Lung (tissue), 11 donors: ENCODE measurements at regions not wholly inside any gene's neighbourhood (a gene's known extent, or its start where the extent isn't known, plus 50 kb on each side); places are given as distances from the start of the nearest gene placed in this dataset.

Experiments used
- ATAC-seq: fragments of 200-7000 bp; cut with Tn5 transposase; one replicate; pipeline ENCODE4 v1.9.1; 2020; ENCODE audit warnings: moderate number of reproducible peaks; ENCODE audit not compliant: insufficient read depth, low FRiP score
- DNase-seq, 3 donors: peaks; one replicate each; pipeline ENCODE4 v3.0.0-alpha.2; 2013 to 2017
- H3K27ac ChIP-seq, 2 donors: one replicate each; pipeline ENCODE4 v1.5.1; 2013; ENCODE audit warnings: mild to moderate bottlenecking in 2 of 2, moderate library complexity in 2 of 2, control low read depth in 1 of 2, inconsistent platforms in 1 of 2, low read depth in 1 of 2, low read length in 1 of 2
- H3K27me3 ChIP-seq, 3 donors: one replicate each; pipeline ENCODE4 v1.5.1; 2013; ENCODE audit warnings: low read length in 2 of 3; ENCODE audit not compliant: control insufficient read depth in 3 of 3, insufficient read depth in 3 of 3
- H3K36me3 ChIP-seq, 4 donors: one replicate each; pipeline ENCODE4 v1.5.1; 2013; ENCODE audit warnings: low read length in 4 of 4, mild to moderate bottlenecking in 1 of 4, moderate library complexity in 1 of 4; ENCODE audit not compliant: control insufficient read depth in 4 of 4, insufficient read depth in 4 of 4
- H3K4me1 ChIP-seq, 5 donors: one replicate each; pipeline ENCODE4 v1.5.1; 2013; ENCODE audit warnings: low read length in 5 of 5, mild to moderate bottlenecking in 2 of 5, moderate library complexity in 1 of 5; ENCODE audit not compliant: control insufficient read depth in 5 of 5, insufficient read depth in 5 of 5
- H3K4me3 ChIP-seq: one replicate; pipeline ENCODE4 v1.5.1; 2013; ENCODE audit warnings: mild to moderate bottlenecking, control low read depth, moderate library complexity
- H3K9ac ChIP-seq, 2 donors: one replicate each; pipeline ENCODE4 v1.5.1; 2013; ENCODE audit warnings: low read length in 2 of 2, control low read depth in 1 of 2; ENCODE audit not compliant: insufficient read depth in 1 of 2
- H3K9me3 ChIP-seq, 4 donors: one replicate each; pipeline ENCODE4 v1.5.1; 2013; ENCODE audit warnings: low read length in 3 of 4, mild to moderate bottlenecking in 1 of 4, moderate library complexity in 1 of 4; ENCODE audit not compliant: control insufficient read depth in 4 of 4, insufficient read depth in 3 of 4
- WGBS, 2 donors: extraction: QIAGEN DNeasy Blood & Tissue Kit; methylation state at CpG; one replicate each; pipeline ENCODE4 v1.1.7; 2013; 5-methylcytosine and 5-hydroxymethylcytosine counted together
- TF ChIP-seq, protein P1 (sequence below): IDR thresholded peaks from 2 replicates; pipeline ENCODE4 v1.5.1; 2012; ENCODE audit warnings: mild to moderate bottlenecking; ENCODE audit errors: control extremely low read depth, extremely low read depth
- donor health status: control.
- donor health status: control.
- donor health status: Bipolar disorder and iron deficiency.
- donor health status: healthy.
- donor health status: DM: yes; HTN: yes; CAD: no.

DNA sequence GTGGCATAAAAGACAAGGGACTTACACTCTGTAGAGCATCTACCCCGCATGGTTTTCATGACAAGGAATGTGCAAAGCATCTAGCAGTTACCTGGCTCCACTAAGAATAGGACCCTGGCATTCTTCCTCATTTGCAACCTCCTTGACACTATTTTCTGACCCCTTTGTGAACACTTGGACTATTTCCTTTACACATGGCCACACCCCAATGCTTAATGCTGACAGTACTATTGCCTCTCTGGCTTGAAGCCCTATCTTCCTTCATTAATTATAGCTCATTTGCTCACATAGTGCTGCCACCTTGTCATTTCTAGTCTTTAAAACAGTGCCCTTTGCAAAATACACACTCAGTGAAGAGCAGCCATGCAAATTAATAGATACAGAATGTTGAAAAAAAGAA, 226.3 kb upstream of the VCX3A start:
- Histone ChIP-seq H3K27me3 (peaks cover 0 to 15% (median 0%) of the 10 kb centered on the region in 3 donors), H3K9ac (no peak overlapping the region), H3K4me1 (no peaks in the 10 kb centered on the region), H3K9me3 (no peaks in the 10 kb centered on the region), H3K36me3 (no peaks in the 10 kb centered on the region), H3K4me3 (no peak overlapping the region), H3K27ac (no peak overlapping the region)
- ATAC-seq (no peak), DNase-seq (no peak)
- 84 to 86% methylated on average over 1 of the region's 1 CpG for WGBS, 2 donors
- TF ChIP-seq, protein P1, sequence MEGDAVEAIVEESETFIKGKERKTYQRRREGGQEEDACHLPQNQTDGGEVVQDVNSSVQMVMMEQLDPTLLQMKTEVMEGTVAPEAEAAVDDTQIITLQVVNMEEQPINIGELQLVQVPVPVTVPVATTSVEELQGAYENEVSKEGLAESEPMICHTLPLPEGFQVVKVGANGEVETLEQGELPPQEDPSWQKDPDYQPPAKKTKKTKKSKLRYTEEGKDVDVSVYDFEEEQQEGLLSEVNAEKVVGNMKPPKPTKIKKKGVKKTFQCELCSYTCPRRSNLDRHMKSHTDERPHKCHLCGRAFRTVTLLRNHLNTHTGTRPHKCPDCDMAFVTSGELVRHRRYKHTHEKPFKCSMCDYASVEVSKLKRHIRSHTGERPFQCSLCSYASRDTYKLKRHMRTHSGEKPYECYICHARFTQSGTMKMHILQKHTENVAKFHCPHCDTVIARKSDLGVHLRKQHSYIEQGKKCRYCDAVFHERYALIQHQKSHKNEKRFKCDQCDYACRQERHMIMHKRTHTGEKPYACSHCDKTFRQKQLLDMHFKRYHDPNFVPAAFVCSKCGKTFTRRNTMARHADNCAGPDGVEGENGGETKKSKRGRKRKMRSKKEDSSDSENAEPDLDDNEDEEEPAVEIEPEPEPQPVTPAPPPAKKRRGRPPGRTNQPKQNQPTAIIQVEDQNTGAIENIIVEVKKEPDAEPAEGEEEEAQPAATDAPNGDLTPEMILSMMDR = no peak

DNA sequence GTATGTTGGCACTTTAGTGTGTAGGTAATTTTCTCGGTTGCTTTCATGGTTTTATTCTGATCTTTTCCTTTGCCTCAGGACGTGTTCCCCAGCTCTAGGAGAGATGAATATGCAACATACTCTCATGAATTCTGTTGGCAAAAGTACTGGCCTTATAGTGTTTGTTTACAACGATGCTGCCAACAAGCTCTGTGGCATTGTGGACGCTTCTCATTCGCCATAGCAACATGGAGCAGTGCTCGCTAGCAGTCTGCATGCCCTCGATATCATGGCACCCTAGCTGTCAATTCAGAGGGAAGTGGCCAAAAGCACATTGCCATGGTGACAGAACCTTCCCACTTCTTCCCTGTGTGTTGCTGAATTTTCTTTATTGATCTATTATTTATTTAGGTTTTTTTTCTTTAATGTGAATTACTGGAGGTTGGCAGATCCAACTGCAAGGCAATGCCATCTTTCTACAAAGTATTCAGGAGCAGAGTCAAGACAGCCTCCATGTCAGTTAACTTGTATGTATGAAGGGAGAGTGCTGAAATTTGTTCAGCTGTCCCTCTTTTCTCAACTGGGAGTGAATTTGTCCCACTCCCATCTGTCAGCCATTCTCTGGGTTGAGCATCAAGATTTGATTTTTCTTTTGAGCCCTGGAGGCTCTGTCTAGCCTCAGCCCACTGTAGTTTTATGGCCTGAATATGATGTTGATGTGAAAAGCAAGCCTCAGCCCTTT, 224.9 kb upstream of the VCX3A start:
- WGBS, 2 donors = 83 to 87% methylated on average over 7 of the region's 7 CpGs
- no peak overlapping the region for H3K4me3 ChIP-seq
- no peaks in the 10 kb centered on the region for H3K9me3 ChIP-seq
- H3K36me3 ChIP-seq = no peaks in the 10 kb centered on the region
- no peak for ATAC-seq
- H3K9ac ChIP-seq = no peak overlapping the region
- TF ChIP-seq, protein P1 = no peak
- no peak for DNase-seq
- H3K27ac ChIP-seq = no peak overlapping the region
- peaks cover 0 to 16% (median 0%) of the 10 kb centered on the region in 3 donors for H3K27me3 ChIP-seq
- no peaks in the 10 kb centered on the region for H3K4me1 ChIP-seq

DNA sequence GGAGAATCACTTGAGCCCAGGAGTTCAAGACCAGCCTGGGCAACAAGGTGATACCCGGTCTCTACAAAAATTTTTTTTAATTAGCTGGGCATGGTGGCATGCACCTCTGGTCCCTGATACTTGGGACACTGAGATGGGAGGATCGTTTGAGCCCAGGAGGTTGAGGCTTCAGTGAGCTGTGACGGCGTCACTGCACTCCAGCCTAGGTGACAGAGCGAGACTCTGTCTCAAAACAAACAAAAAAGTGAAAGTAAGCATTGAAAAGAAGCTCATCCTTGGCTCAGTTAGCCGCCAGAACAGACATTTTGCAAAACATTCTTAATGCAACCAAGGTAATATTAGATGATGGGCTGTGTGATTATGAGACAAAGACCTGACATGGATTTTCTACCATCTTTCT, 223.3 kb upstream of the VCX3A start:
- H3K4me1 ChIP-seq = no peaks in the 10 kb centered on the region
- no peak for DNase-seq
- no peaks in the 10 kb centered on the region for H3K9me3 ChIP-seq
- no peaks in the 10 kb centered on the region for H3K36me3 ChIP-seq
- TF ChIP-seq, protein P1 = no peak
- H3K27ac ChIP-seq = no peak overlapping the region
- 87 to 89% methylated on average over 6 of the region's 6 CpGs for WGBS, 2 donors
- no peak for ATAC-seq
- H3K4me3 ChIP-seq = no peak overlapping the region
- peaks cover 0 to 18% (median 0%) of the 10 kb centered on the region in 3 donors for H3K27me3 ChIP-seq
- no peak overlapping the region for H3K9ac ChIP-seq

DNA sequence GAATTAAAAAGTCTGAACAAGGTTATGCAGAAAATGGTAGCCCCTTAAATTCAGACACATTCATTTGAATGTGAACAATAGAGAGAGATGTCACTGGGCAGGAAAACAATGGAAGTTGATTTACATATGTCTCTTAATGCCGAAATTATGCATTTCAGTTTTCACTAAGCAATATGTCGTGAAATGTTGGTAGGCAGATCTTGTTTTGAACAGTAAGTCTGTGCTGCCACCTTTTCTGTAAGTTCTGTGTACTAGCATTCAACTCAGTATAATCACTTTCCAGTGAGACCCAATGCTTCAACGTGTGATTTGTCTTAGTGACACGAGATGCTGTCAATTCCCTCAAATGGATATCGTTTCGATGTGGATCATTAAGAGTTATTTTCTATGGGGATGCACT, 222.7 kb upstream of the VCX3A start:
- Histone ChIP-seq H3K4me3 (no peak overlapping the region), H3K36me3 (no peaks in the 10 kb centered on the region), H3K9me3 (no peaks in the 10 kb centered on the region), H3K27ac (no peak overlapping the region), H3K4me1 (no peaks in the 10 kb centered on the region), H3K9ac (no peak overlapping the region), H3K27me3 (peaks cover 0 to 21% (median 0%) of the 10 kb centered on the region in 3 donors)
- TF ChIP-seq, protein P1 = no peak
- ATAC-seq (no peak), DNase-seq (no peak)
- 92% methylated on average over 6 of the region's 6 CpGs for WGBS, 2 donors
